MCF 10A (cell line): ENCODE measurements at regions not wholly inside any gene's neighbourhood (a gene's known extent, or its start where the extent isn't known, plus 50 kb on each side); places are given as distances from the start of the nearest gene placed in this dataset.
A peak's percentile ranks its signal among the peaks of the same experiment; 100 is the strongest.

Experiments
- BruUV-seq: library from RNA; stranded (reverse); fragments of 400-500 nt; replicated peaks from 2 replicates; lab custom pipeline; 2021; lab: Mats Ljungman, UMichigan
- CTCF ChIA-PET: fragments of 300-600 bp; sonication (Branson Sonifier 250); formaldehyde crosslinking; extraction: SDS; loops from one replicate; lab custom pipeline; 2021; ENCODE audit warnings: antibody characterized with exemption, inconsistent platforms; lab: Yijun Ruan, JAX
- POLR2A ChIA-PET: fragments of 300-600, 350-650 bp; sonication (Branson Sonifier 250); formaldehyde crosslinking; extraction: SDS; loops from one replicate; lab custom pipeline; 2020; ENCODE audit warnings: antibody characterized with exemption, inconsistent platforms; lab: Yijun Ruan, JAX
- DNase-seq: peaks from one replicate; pipeline ENCODE4 v3.0.0-alpha.2; 2018; ENCODE audit not compliant: unreplicated experiment
- H3K27ac Mint-ChIP-seq: one replicate; pipeline ENCODE4 v1.8.0; 2022; ENCODE audit warnings: mild to moderate bottlenecking, low read depth, mixed read lengths; ENCODE audit not compliant: unreplicated experiment
- H3K27me3 Mint-ChIP-seq: one replicate; pipeline ENCODE4 v1.8.0; 2022; ENCODE audit warnings: mixed read lengths; ENCODE audit not compliant: insufficient read depth, unreplicated experiment
- H3K36me3 Mint-ChIP-seq: one replicate; pipeline ENCODE4 v1.8.0; 2022; ENCODE audit warnings: mild to moderate bottlenecking, moderate library complexity, mixed read lengths; ENCODE audit not compliant: insufficient read depth, unreplicated experiment
- H3K4me1 Mint-ChIP-seq: one replicate; pipeline ENCODE4 v1.8.0; 2022; ENCODE audit warnings: mixed read lengths; ENCODE audit not compliant: insufficient read depth, unreplicated experiment
- H3K4me3 Mint-ChIP-seq: one replicate; pipeline ENCODE4 v1.8.0; 2022; ENCODE audit warnings: mild to moderate bottlenecking, moderate library complexity, mixed read lengths; ENCODE audit not compliant: unreplicated experiment
- H3K9me3 Mint-ChIP-seq: one replicate; pipeline ENCODE4 v1.8.0; 2022; ENCODE audit warnings: mixed read lengths; ENCODE audit not compliant: unreplicated experiment
- CTCF ChIP-seq: fragments of 200-600 bp; IDR thresholded peaks from one replicate; pipeline ENCODE4 v1.8.0; 2022; ENCODE audit warnings: antibody characterized with exemption, mild to moderate bottlenecking; ENCODE audit not compliant: unreplicated experiment
- intact Hi-C: fragments of 100-400 bp; cut with micrococcal nuclease; formaldehyde crosslinking; loops from 2 replicates; pipeline ENCODE4 v1.14.1; 2022

- peaks cover 5% of the 10 kb centered on the region for H3K4me1 Mint-ChIP-seq
- no peak overlapping the region for H3K27ac Mint-ChIP-seq
- ChIA-PET POLR2A (no interaction called here), CTCF (interaction anchor here (0.7 kb wide), 1 partner anchor 8 kb away, joined by 7 read pairs; no protein-coding TSS in a partner anchor)
- DNase-seq: no peak
- BruUV-seq: no TSS peak
- no peak for TF ChIP-seq CTCF
- no peaks in the 10 kb centered on the region for H3K27me3 Mint-ChIP-seq
- intact Hi-C loops: no loop called here
- H3K36me3 Mint-ChIP-seq: no peaks in the 10 kb centered on the region
- peaks cover 14% of the 10 kb centered on the region for H3K9me3 Mint-ChIP-seq
- no peak overlapping the region for H3K4me3 Mint-ChIP-seq
Measured at GRCh38 chr2:234143896-234144295, 93.4 kb downstream of the SPP2 start.

GRCh38 chr2:234142530-234142929 is 92.0 kb downstream of the SPP2 start:
- H3K36me3 Mint-ChIP-seq: no peaks in the 10 kb centered on the region
- peak overlapping the region; percentile 57 for H3K27ac Mint-ChIP-seq
- H3K9me3 Mint-ChIP-seq: peaks cover 14% of the 10 kb centered on the region
- H3K4me3 Mint-ChIP-seq: no peak overlapping the region
- BruUV-seq: no TSS peak
- H3K4me1 Mint-ChIP-seq: peaks cover 11% of the 10 kb centered on the region
- ChIA-PET POLR2A (interaction anchor here (0.5 kb wide), 1 partner anchor 360 kb away, joined by 4 read pairs; no protein-coding TSS in a partner anchor), CTCF (interaction anchor here (0.5 to 0.7 kb wide), 3 partner anchors 23 to 664 kb away, joined by 3 to 5 read pairs (median 3); no protein-coding TSS in a partner anchor)
- no peaks in the 10 kb centered on the region for H3K27me3 Mint-ChIP-seq
- no peak for TF ChIP-seq CTCF
- DNase-seq: no peak
- intact Hi-C loops: no loop called here

GRCh38 chr2:234139755-234140154 is 89.3 kb downstream of the SPP2 start:
- ChIA-PET POLR2A (interaction anchor here (0.5 to 1.1 kb wide), 3 partner anchors 14 to 109 kb away, joined by 3 read pairs; no protein-coding TSS in a partner anchor), CTCF (interaction anchor here (1.0 to 2.2 kb wide), 3 partner anchors 64 to 405 kb away, joined by 3 to 7 read pairs (median 5); no protein-coding TSS in a partner anchor)
- Mint-ChIP-seq H3K27ac (no peak overlapping the region), H3K9me3 (peaks cover 14% of the 10 kb centered on the region), H3K36me3 (no peaks in the 10 kb centered on the region), H3K27me3 (no peaks in the 10 kb centered on the region), H3K4me3 (no peak overlapping the region), H3K4me1 (peaks cover 21% of the 10 kb centered on the region)
- TF ChIP-seq CTCF: no peak
- no peak for DNase-seq
- intact Hi-C loops: loop anchor here (10.0 kb wide), 1 partner anchor 975 kb away; no protein-coding TSS in a partner anchor
- no TSS peak for BruUV-seq

GRCh38 chr2:234138836-234139235 is 88.3 kb downstream of the SPP2 start:
- no peak overlapping the region for H3K27ac Mint-ChIP-seq
- ChIA-PET POLR2A (interaction anchor here (0.7 to 1.2 kb wide), 2 partner anchors 110 to 113 kb away, joined by 3 read pairs; no protein-coding TSS in a partner anchor), CTCF (interaction anchor here (1.1 to 3.7 kb wide), 3 partner anchors 362 to 406 kb away, joined by 4 to 40 read pairs (median 7); no protein-coding TSS in a partner anchor)
- H3K4me1 Mint-ChIP-seq: peaks cover 21% of the 10 kb centered on the region
- intact Hi-C loops: loop anchor here (10.0 kb wide), 1 partner anchor 976 kb away; no protein-coding TSS in a partner anchor
- peaks cover 14% of the 10 kb centered on the region for H3K9me3 Mint-ChIP-seq
- DNase-seq: no peak
- H3K4me3 Mint-ChIP-seq: no peak overlapping the region
- no peaks in the 10 kb centered on the region for H3K36me3 Mint-ChIP-seq
- no TSS peak for BruUV-seq
- no peak for TF ChIP-seq CTCF
- no peaks in the 10 kb centered on the region for H3K27me3 Mint-ChIP-seq
